K562 (cell line): ENCODE measurements at regions not wholly inside any gene's neighbourhood (a gene's known extent, or its start where the extent isn't known, plus 50 kb on each side); places are given as distances from the start of the nearest gene placed in this dataset.
"Not testable (repeated sequence)": the region's sequence is repeated elsewhere in the genome, so short reads cannot be mapped to it uniquely, and the experiment has no call there.

ENCODE experiments used
- ATAC-seq: fragments of 200-7000 bp; cut with Tn5 transposase; 3 replicates; pipeline ENCODE4 v1.9.1; 2020; ENCODE audit warnings: moderate library complexity
- BruUV-seq: library from RNA; stranded (reverse); fragments of 400-500 nt; replicated peaks from 2 replicates; lab custom pipeline; 2021; lab: Mats Ljungman, UMichigan
- CTCF ChIA-PET: fragments of 300-600 bp; formaldehyde crosslinking; extraction: SDS; loops from one replicate; lab custom pipeline; 2021; ENCODE audit warnings: low intra/inter-chr PET ratio; lab: Yijun Ruan, JAX
- POLR2A ChIA-PET: fragments of 300-600, 350-650 bp; sonication (Branson Sonifier 250); formaldehyde crosslinking; extraction: SDS; loops from one replicate; lab custom pipeline; 2021; ENCODE audit warnings: antibody characterized with exemption, inconsistent platforms; lab: Yijun Ruan, JAX
- DNase-seq, 4 experiments: peaks; one replicate each; pipeline versions ENCODE4 v3.0.0 to v3.0.0-alpha.2; 2011 to 2018; ENCODE audit warnings: low spot score in 3 of 4, mixed read lengths in 3 of 4; ENCODE audit errors: extremely low read depth in 1 of 4
- FAIRE-seq: peaks from 2 replicates; lab custom pipeline; 2011; peaks lifted over from hg19 to GRCh38; lab: Jason Lieb, UNC
- H2AFZ ChIP-seq: 2 replicates; pipeline ENCODE4 v1.6.0; 2011; ENCODE audit warnings: low read depth, low read length, control low read depth, inconsistent platforms
- H3K27ac ChIP-seq: fragments of 200-600 bp; 3 replicates; pipeline ENCODE4 v1.8.0; 2011; ENCODE audit warnings: low read depth, mild to moderate bottlenecking, control low read depth, inconsistent platforms, low read length, moderate library complexity, mixed read lengths; ENCODE audit errors: extremely low read depth
- H3K27me3 ChIP-seq, 2 experiments: fragments of 300-600 bp in 1 of 2; 2 replicates in 1 of 2; 3 replicates in 1 of 2; pipeline versions ENCODE4 v1.6.0 to v1.8.0; 2011; ENCODE audit warnings: inconsistent platforms in 2 of 2, low read length in 2 of 2, mild to moderate bottlenecking in 1 of 2, mixed read lengths in 1 of 2, moderate library complexity in 1 of 2; ENCODE audit not compliant: control insufficient read depth in 2 of 2, insufficient read depth in 2 of 2
- H3K36me3 ChIP-seq: fragments of 300-600 bp; 3 replicates; pipeline ENCODE4 v1.8.0; 2011; ENCODE audit warnings: mild to moderate bottlenecking, low read length, inconsistent platforms; ENCODE audit not compliant: control insufficient read depth, insufficient read depth
- H3K4me1 ChIP-seq, 2 experiments: fragments of 200-600 bp in 1 of 2; replicated peaks in 1 of 2; 2 replicates in 1 of 2; 3 replicates in 1 of 2; pipeline versions ENCODE4 v1.5.1 to v1.8.0; 2011; ENCODE audit warnings: inconsistent platforms in 2 of 2, low read length in 2 of 2, mild to moderate bottlenecking in 1 of 2, mixed read lengths in 1 of 2, moderate library complexity in 1 of 2; ENCODE audit not compliant: control insufficient read depth in 2 of 2, insufficient read depth in 2 of 2
- H3K4me2 ChIP-seq: 2 replicates; pipeline ENCODE4 v1.6.1; 2011; ENCODE audit warnings: low read length, control low read depth, inconsistent platforms, mixed read lengths; ENCODE audit not compliant: insufficient read depth
- H3K4me3 ChIP-seq: fragments of 200-600 bp; sonication (generic), shearing (Covaris generic); 2 replicates; pipeline ENCODE4 v1.5.1; 2016; ENCODE audit warnings: control low read depth, inconsistent platforms
- H3K79me2 ChIP-seq: fragments of 200-600 bp; 3 replicates; pipeline ENCODE4 v1.8.0; 2011; ENCODE audit warnings: low read length, inconsistent platforms; ENCODE audit not compliant: control insufficient read depth, insufficient read depth
- H3K9ac ChIP-seq, 2 experiments: 2 replicates each; pipeline versions ENCODE4 v1.6.0 to v1.6.1; 2011; ENCODE audit warnings: low read depth in 2 of 2, low read length in 2 of 2, control low read depth in 1 of 2, inconsistent platforms in 1 of 2, mild to moderate bottlenecking in 1 of 2, mixed read lengths in 1 of 2; ENCODE audit not compliant: insufficient read depth in 1 of 2
- H3K9me1 ChIP-seq: one replicate; pipeline ENCODE4 v1.6.0; 2011; ENCODE audit warnings: inconsistent platforms, mild to moderate bottlenecking, low read length, moderate library complexity; ENCODE audit not compliant: control insufficient read depth, insufficient read depth
- H3K9me3 ChIP-seq: replicated peaks from 2 replicates; pipeline ENCODE4 v1.5.1; 2011; ENCODE audit warnings: low read depth, low read length, inconsistent platforms; ENCODE audit not compliant: control insufficient read depth, insufficient read depth
- H4K20me1 ChIP-seq: replicated peaks from 2 replicates; pipeline ENCODE4 v1.6.1; 2011; ENCODE audit warnings: low read length, inconsistent platforms, mixed read lengths; ENCODE audit not compliant: control insufficient read depth, insufficient read depth
- RREB1 ChIP-seq: fragments of 250-450 bp; sonication (Bioruptor Pico); IDR thresholded peaks from 2 replicates; pipeline ENCODE4 v1.4.0; 2020
- WGBS: fragments of 100-300 bp; shearing (Covaris generic); methylation state at CpG from one replicate; pipeline ENCODE4 v1.1.6; 2016; ENCODE audit warnings: low coverage, mixed read lengths; ENCODE audit not compliant: insufficient coverage; ENCODE audit errors: missing lambda C conversion rate; 5-methylcytosine and 5-hydroxymethylcytosine counted together
- in situ Hi-C: fragments of 300-500 bp; cut with MboI; formaldehyde crosslinking; loops from 4 replicates; pipeline ENCODE4 v1.15.0; 2018; ENCODE audit warnings: inconsistent platforms, mixed read lengths
- intact Hi-C: fragments of 100-400 bp; cut with micrococcal nuclease; formaldehyde crosslinking; loops from 2 replicates; pipeline ENCODE4 v1.14.2; 2022

GRCh38 chr16:62261760-62262159 lies 225.5 kb upstream of the CDH8 start (continued):
- no peak for TF ChIP-seq RREB1 (CRISPR knock-in tag)

- CTCF ChIA-PET, H4K20me1 ChIP-seq, intact Hi-C loops, FAIRE-seq, in situ Hi-C loops, ATAC-seq, H3K9ac ChIP-seq, H2AFZ ChIP-seq, H3K27me3 ChIP-seq, H3K27ac ChIP-seq, BruUV-seq, H3K9me1 ChIP-seq, H3K4me3 ChIP-seq, POLR2A ChIA-PET, H3K79me2 ChIP-seq, DNase-seq, H3K36me3 ChIP-seq, H3K9me3 ChIP-seq, H3K4me2 ChIP-seq, H3K4me1 ChIP-seq: not testable (repeated sequence)
- WGBS: 0% methylated on average over 2 of the region's 2 CpGs
Observed at GRCh38 chr16:62258931-62259435, 222.7 kb upstream of the CDH8 start.
